Coronary artery (tissue), 2 donors: ENCODE measurements at regions not wholly inside any gene's neighbourhood (a gene's known extent, or its start where the extent isn't known, plus 50 kb on each side); places are given as distances from the start of the nearest gene placed in this dataset.

Experiments
- DNase-seq: peaks from one replicate; pipeline ENCODE4 v3.0.0-alpha.2; 2017; ENCODE audit warnings: low spot score
- H3K27ac ChIP-seq, 2 donors: fragments of 200-600 bp; sonication (generic); one replicate each; pipeline ENCODE4 v1.5.1; 2016 to 2019
- H3K4me3 ChIP-seq: fragments of 200-600 bp; sonication (generic); 2 replicates; pipeline ENCODE4 v1.5.1; 2016; ENCODE audit warnings: mild to moderate bottlenecking, moderate library complexity
- CTCF ChIP-seq: fragments of 200-600 bp; sonication (generic); IDR thresholded peaks from one replicate; pipeline ENCODE4 v1.5.1; 2019; ENCODE audit warnings: antibody characterized with exemption

- no peak for DNase-seq
- Histone ChIP-seq H3K4me3 (no peak overlapping the region), H3K27ac (no peak overlapping the region)
- TF ChIP-seq CTCF: no peak
Observed at GRCh38 chr4:28690890-28691289, 1830.2 kb downstream of the STIM2 start.

DNA sequence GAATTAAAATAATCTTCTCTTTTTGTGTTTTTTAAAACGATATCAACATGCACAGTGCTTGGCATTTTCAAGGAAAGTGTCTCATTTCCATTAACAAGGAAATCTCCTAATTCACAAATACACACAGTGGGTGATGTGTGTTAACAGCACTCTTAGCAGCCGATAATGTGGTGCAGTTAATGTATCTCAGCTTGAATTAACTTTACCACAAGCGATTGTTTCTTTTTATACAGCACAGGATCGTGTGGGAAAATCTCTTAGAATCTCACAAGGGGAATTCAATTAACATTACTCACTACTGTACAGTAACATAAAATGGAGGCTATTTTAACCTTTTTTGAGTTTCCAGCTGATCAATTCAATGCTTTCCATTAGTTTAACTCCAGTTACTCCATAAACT is 1841.9 kb downstream of the STIM2 start:
- no peak overlapping the region for H3K27ac ChIP-seq
- no peak for DNase-seq
- no peak overlapping the region for H3K4me3 ChIP-seq
- TF ChIP-seq CTCF: no peak

GRCh38 chr4:28709891-28710290 is 1849.2 kb downstream of the STIM2 start:
- TF ChIP-seq CTCF: no peak
- no peak overlapping the region for H3K27ac ChIP-seq
- DNase-seq: no peak
- H3K4me3 ChIP-seq: no peak overlapping the region

GRCh38 chr4:28723371-28723770 is 1862.7 kb downstream of the STIM2 start:
- Histone ChIP-seq H3K4me3 (no peak overlapping the region), H3K27ac (no peak overlapping the region)
- no peak for TF ChIP-seq CTCF
- no peak for DNase-seq

DNA sequence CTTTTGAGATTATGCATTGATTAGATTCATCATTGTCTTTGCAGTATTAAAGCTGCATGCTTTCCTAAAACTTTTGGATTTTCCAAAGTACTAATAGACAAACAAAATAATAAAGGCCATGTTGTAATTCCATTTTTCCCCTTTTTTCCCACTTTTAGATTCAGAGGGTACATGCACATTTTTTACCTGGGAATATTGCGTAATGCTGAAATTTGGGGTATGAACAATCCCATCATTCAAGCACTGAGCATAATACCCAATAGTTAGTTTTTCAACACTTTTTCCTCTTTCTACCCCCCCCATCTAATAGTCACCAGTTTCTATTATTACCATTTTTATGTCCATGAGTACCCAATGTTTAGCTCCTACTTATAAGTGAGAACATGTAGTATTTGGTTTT is 1863.6 kb downstream of the STIM2 start:
- DNase-seq: no peak
- H3K27ac ChIP-seq: no peak overlapping the region
- no peak overlapping the region for H3K4me3 ChIP-seq
- TF ChIP-seq CTCF: no peak

GRCh38 chr4:28730304-28730703 is 1869.7 kb downstream of the STIM2 start:
- no peak for DNase-seq
- no peak overlapping the region for H3K4me3 ChIP-seq
- TF ChIP-seq CTCF: no peak
- H3K27ac ChIP-seq: no peak overlapping the region

GRCh38 chr4:28744066-28744465 is 1883.4 kb downstream of the STIM2 start:
- DNase-seq: no peak
- no peak for TF ChIP-seq CTCF
- Histone ChIP-seq H3K4me3 (no peak overlapping the region), H3K27ac (no peak overlapping the region)
